T-helper 1 cell treated with Interleukin-12 subunit alpha and Interleukin-12 subunit beta and Interleukin-4 antibody, amounts not matched to agents 30 ng/mL and 1 ng/mL, for 36 hours (primary cell): ENCODE measurements at regions not wholly inside any gene's neighbourhood (a gene's known extent, or its start where the extent isn't known, plus 50 kb on each side); places are given as distances from the start of the nearest gene placed in this dataset.
"Not testable (repeated sequence)": the region's sequence is repeated elsewhere in the genome, so short reads cannot be mapped to it uniquely, and the experiment has no call there.

Experiments
- intact Hi-C: fragments of 100-400 bp; cut with micrococcal nuclease; formaldehyde crosslinking; loops from one replicate; pipeline ENCODE4 v1.15.1; 2024

- intact Hi-C loops = no loop called here
Measured at GRCh38 chr1:79744746-79745145, 738.2 kb upstream of the ADGRL4 start.

GRCh38 chr1:79741720-79742421 lies 735.3 kb upstream of the ADGRL4 start:
- intact Hi-C loops = no loop called here

GRCh38 chr1:79738101-79738500 lies 731.6 kb upstream of the ADGRL4 start:
- intact Hi-C loops = no loop called here

- intact Hi-C loops = no loop called here
Measured at GRCh38 chr1:79737193-79737592, 730.7 kb upstream of the ADGRL4 start.

- intact Hi-C loops = no loop called here
Measured at GRCh38 chr1:79732950-79733349, 726.4 kb upstream of the ADGRL4 start.

- intact Hi-C loops = no loop called here
Measured at GRCh38 chr1:79726911-79727310, 720.4 kb upstream of the ADGRL4 start.

- intact Hi-C loops = no loop called here
Measured at GRCh38 chr1:79726321-79726720, 719.8 kb upstream of the ADGRL4 start.

GRCh38 chr1:79716447-79716846 lies 709.9 kb upstream of the ADGRL4 start:
- intact Hi-C loops = no loop called here

GRCh38 chr1:79714664-79715063 lies 708.1 kb upstream of the ADGRL4 start:
- intact Hi-C loops = no loop called here

GRCh38 chr1:79711001-79711431 lies 704.5 kb upstream of the ADGRL4 start:
- intact Hi-C loops = no loop called here

- intact Hi-C loops = no loop called here
Measured at GRCh38 chr1:79708646-79709265, 702.2 kb upstream of the ADGRL4 start.

GRCh38 chr1:79705218-79705617 lies 698.7 kb upstream of the ADGRL4 start:
- intact Hi-C loops = no loop called here

GRCh38 chr1:79704067-79704466 lies 697.5 kb upstream of the ADGRL4 start:
- intact Hi-C loops = no loop called here

- intact Hi-C loops = not testable (repeated sequence)
Measured at GRCh38 chr1:79702336-79702999, 695.9 kb upstream of the ADGRL4 start.

- intact Hi-C loops = no loop called here
Measured at GRCh38 chr1:79695138-79695537, 688.6 kb upstream of the ADGRL4 start.

- intact Hi-C loops = no loop called here
Measured at GRCh38 chr1:79694241-79694640, 687.7 kb upstream of the ADGRL4 start.

GRCh38 chr1:79693441-79694114 lies 687.0 kb upstream of the ADGRL4 start:
- intact Hi-C loops = no loop called here

GRCh38 chr1:79692519-79692918 lies 686.0 kb upstream of the ADGRL4 start:
- intact Hi-C loops = no loop called here

GRCh38 chr1:79688932-79689331 lies 682.4 kb upstream of the ADGRL4 start:
- intact Hi-C loops = no loop called here

GRCh38 chr1:79683420-79683819 lies 676.9 kb upstream of the ADGRL4 start:
- intact Hi-C loops = no loop called here

GRCh38 chr1:79682478-79682877 lies 675.9 kb upstream of the ADGRL4 start:
- intact Hi-C loops = no loop called here

GRCh38 chr1:79681382-79681781 lies 674.9 kb upstream of the ADGRL4 start:
- intact Hi-C loops = no loop called here
